HG02973 (cell line): ENCODE measurements at regions not wholly inside any gene's neighbourhood (a gene's known extent, or its start where the extent isn't known, plus 50 kb on each side); places are given as distances from the start of the nearest gene placed in this dataset.
"Not testable (repeated sequence)": the region's sequence is repeated elsewhere in the genome, so short reads cannot be mapped to it uniquely, and the experiment has no call there.

Source experiments
- ATAC-seq: cut with Tn5 transposase; IDR thresholded peaks from one replicate; pipeline ENCODE4 v1.9.1; 2021; ENCODE audit warnings: moderate library complexity; ENCODE audit not compliant: unreplicated experiment

DNA sequence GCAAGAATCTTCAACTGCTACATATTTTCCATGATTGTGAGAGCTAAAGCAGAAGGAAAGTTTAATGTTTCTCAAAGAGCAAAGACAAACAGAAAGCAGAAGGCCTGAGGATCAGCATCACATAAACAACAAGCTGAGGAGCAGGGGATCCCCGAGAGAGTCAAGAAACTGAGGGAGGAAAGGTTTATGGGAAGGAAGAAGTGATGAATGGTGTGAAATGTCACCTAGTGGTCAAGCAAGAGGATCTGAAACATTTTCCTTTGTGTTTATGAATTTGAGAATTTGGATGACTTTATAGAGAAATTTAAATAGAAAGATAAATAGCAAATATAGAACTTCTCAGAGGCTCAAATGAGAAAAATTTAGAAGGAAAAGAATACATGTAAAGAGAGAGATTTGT lies 481.9 kb downstream of the CHSY3 start:
- ATAC-seq, result no peak

DNA sequence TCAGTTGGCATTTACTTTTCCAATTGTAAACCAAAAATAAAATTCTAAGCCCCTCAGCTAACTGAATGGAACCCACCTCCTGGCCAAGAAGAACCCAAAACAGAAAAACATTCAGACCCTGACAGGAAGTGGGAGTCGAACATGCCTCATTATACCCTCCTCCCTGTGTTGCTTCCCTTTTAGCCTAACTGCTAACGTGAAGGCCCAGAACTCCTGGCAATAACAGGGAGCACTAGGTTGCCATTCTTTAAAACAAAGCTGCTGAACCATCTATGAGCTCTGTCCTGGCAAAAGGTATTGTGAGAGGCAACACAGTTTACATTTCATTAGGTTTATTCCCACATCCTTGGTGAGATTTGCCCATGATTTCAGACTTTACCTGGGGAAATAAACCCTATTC lies 481.4 kb downstream of the CHSY3 start:
- ATAC-seq, result no peak

DNA sequence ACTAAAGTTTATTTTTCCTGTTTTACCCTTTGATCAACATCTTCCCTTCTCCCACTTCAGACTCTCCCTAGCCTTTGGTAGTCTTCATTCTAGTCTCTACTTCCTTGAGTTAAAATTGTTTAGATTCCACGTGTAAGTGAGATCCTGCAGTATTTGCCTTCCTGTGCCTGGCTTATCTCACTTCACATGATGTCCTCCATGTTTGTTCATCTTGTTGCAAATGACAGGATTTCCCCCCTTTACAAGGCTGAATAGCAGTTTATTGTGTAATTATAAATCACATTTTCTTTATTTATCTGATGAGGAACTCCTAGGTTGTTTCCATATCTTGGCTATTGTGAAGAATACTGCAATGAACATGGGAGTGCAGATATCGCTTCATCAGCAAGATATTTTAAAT lies 461.7 kb downstream of the CHSY3 start:
- no peak for ATAC-seq

DNA sequence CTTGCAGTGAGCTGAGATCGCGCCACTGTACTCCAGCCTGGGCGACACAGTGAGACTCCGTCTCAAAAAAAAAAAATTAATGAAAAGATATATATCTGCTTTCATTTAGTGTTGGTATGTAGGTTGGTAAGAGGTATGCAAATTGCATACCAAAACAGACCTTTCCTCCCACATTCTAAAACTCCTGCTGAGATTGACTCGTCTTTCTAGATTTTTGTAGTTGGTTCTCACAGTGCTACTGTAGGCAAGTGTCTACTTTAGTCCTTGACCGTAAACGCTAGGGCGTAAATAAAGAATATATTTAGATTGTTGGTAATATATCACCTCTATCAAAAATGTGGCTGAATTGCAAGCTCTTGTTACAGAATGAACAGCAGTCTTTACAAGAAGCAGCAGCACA lies 445.9 kb downstream of the CHSY3 start:
- no peak for ATAC-seq

DNA sequence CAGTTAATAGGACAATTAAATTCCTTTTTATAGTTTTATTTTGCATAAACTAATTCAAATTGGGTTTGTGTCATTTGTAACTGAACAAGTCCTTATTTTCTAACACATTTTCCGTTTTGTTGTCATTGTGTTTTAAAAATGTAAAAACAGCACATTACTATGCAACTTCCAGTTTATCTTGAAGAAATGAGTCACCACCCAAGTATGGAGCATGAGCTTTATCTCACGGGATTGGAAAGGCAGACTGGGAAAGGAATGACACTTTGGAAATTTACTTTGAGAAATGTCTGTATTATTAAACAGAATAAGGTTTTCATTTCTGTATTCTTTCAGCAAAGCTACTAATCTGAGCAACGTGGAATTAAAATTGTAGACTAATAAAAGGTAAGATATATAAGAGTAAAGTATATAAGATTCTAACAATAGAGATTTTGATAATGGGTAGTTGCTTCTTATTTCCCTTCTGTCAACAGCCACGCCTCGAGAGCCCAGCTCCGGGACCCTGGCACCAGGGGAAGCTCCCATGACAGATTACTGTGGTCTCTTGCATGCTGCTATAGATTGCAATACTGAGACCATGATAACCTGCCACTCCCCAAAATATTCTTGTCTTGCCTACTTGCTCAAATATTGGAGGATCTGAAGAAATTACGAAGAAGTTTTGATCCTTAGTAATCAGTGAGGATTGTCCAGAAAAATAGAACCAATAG lies 433.1 kb downstream of the CHSY3 start:
- ATAC-seq, result no peak

DNA sequence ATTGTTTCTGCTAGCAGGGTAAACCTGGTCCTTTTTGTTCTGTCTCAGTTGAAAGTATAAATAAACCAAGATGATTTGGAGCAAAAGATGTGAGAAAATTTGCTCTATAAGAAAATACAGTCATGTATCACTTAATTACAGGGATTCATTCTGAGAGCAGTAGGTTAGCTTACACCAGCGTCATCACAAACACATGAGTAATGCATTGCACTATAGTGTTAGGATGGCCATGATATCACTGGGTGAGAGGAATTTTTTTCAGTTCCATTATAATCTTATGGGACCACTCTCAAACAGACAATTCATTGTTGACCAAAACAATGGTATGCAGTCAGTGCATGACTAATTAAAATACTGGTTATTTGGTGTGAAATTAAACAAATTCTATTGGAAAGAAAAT lies 430.9 kb downstream of the CHSY3 start:
- no peak for ATAC-seq

DNA sequence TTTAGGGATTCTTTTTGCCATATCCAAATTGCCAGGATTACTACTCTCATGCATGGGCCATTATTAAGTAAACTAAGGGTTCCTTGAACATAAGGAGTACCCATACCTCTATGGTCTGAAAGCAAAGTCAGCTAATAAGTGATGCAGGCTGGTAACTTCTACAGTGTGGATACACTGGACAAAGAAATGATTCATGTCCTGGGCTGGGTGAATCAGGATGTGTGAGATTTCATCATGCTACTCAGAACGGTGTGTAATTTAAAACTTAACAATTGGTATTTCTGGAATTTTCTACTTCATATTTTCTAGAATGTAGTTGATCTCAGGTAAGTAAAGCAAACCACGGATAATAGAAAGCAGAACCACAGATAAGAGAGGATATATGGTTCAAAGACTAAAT lies 428.8 kb downstream of the CHSY3 start:
- no peak for ATAC-seq

DNA sequence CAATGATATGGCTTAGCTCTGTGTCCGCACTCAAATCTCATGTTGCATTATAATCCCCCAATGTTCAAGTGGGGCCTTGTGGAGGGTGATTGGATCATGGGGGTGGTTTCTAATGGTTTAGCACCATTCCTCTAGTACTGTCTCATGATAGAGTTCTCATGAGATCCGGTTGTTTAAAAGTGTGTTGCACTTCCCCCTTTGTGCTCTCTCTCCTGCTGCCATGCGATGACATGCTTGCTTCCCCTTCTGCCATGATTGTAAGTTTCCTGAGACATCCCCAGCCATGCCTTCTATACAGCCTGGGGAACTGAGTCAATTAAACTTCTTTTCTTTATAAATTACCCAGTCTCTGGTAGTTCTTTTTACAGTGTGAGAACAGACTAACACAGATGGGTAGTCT lies 427.1 kb downstream of the CHSY3 start:
- ATAC-seq, result no peak

DNA sequence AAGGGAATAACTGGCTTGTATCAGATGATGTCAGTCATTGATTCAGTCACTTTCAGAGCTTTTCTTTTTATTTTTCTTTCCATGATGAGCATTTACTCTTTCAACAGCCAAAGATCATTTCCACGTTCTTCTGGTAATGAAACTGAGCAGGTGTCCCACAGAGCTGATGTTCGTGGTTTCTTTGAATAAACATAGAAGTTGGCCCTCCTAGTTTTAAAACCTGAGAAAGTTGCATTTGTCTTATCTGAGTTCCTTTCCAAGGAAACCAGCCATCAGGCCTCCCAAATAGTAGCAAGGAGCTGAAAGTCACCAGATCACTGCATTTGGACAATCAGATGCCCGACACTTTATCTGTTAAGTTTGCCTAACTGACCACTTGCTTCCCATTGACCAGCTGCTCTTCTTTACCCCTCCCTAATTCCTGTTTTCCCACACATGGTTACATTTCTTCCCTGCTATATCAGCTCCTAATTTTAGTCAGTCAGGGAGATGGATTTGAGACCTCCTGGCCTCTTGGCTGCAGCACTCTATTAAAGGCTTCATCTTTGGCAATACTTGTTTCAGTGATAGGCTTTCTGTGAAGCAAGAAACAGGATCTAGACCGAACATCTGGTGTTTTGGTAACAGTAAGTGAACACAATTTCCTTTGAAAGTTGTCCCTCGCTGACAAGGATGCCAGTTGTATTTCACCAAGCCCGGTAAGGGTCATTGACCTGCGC lies 420.8 kb downstream of the CHSY3 start:
- no peak for ATAC-seq

DNA sequence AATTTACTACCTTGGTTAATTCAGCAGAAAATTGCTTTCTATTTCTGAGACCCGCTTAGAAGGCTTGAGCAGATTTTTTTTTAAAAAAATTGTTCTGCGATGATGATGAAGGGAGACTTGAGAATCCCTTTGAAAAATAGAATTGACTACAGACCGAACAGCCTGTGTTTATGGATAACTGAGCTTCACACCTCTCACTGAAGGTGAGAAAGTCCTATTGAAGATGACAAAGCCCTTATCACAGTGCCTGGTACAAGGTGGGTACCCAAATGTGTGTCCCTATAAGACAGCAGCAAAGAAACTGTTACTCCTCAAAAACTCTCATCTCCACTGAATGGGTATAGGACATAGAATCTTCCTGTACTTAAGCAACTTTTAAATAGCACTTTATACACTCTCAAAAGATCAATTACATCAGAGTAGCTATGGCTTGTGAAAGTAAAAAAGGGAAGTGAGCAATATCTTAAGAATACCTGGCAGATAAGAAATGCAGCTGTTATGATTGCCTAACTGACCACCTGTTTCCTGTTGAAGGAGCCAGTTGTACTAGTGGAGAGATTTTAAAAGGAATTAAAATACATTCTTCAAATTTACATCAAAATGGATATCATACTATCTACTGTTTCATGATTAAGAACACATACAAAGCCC lies 419.7 kb downstream of the CHSY3 start:
- ATAC-seq, result peak; percentile 100

DNA sequence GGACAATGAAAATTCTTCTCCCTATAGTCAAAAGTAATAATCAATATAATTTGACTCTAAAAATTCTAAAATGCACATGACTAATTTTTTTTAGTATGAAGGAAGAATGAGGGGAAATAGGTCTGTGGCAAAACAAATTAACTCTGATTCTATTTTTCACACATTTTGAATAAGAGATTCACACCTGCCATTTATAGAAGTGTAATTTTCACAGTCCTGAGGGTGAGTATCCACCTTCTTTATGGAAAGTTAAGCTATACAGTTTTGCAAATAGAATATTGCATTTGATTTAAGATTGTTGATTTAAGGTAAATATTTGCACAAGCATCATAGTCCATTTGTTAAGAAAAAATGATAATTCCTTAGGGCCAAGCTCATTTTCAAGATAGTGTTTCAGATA lies 417.7 kb downstream of the CHSY3 start:
- ATAC-seq, result no peak

DNA sequence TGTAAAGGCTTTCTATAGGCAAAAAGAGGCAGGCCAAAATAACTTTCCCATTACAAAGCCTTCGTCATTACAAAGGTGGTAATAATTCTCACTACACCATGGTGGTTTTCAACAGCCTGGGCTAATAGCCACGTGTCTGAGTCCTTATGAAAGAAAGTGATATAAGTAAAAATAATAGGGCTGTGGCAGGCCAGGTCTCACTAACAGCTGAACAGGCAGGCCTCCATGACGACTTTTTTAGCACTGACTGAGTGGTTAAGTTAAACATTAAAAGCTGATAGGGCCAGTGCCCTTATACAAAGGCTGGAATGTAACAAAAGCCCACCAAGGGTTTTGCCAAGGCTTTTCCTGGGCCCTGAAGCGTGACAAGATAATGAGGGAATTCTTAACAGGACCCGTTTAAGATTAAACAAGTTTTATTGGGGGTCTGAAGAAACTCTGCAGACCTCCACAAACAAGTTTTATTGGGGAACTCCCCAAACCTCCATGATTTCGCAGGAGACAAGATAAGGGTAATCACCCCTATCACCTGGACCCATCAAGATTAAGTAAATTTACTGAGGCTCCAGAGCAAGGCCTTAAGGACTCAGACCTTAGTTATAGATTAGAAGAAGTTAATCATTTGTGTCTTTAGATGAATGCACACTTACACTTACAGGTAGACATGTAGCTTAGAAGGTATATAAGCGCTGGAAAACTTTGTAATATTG lies 412.9 kb downstream of the CHSY3 start:
- peak; percentile 66 for ATAC-seq

DNA sequence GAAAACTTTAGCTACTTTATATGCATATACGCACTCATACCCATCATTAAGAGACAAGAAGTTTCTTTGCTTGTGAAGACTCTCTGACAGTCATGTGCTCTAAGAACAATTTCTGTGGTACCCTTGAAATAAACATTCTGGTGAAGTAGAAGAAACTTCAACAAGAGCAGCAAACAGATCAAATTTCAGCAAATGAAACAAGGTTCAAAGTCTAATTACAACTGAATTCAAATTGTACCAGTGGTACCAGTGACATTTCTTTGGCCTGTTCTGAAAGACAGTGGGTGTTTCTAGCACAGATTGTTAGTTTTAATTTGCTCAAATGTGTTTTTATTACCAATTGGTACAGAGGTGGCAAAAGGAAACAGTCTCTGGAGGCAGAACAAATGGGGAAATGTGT lies 391.0 kb downstream of the CHSY3 start:
- no peak for ATAC-seq

DNA sequence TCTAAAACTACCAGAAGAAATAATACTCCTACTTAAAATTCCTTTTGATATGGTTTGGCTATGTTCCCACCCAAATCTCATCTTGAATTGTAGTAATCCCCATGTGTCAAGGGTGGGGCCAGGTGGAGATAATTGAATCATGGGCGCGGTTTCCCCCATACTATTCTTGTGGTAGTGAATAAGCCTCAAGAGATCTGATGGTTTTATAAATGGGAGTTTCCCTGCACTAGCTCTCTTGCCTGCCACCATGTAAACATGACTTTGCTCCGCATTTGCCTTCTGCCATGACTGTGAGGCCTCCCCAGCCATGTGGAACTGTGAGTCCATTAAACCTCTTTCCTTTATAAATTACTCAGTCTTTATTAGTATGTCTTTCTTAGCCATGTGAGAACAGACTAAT lies 390.5 kb downstream of the CHSY3 start:
- ATAC-seq, result not testable (repeated sequence)

DNA sequence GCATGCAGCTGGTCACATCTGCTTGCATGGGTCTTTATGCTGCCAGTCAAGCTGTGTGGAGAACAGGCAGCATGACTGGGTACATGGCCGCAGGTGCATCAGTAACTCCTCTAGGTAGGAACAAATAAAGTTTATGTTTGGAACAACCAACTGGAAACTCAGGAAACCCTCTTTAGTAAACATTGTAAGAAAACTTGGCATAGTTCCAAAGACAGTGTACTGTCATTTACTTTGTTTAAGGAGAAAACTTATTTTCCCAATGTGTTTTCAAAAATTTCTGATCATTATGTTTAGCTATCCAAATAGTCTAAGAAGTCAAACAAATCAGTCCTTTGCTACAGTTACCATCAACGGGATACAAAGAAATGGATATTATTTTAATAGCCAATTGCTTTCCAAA lies 386.0 kb downstream of the CHSY3 start:
- ATAC-seq, result no peak

DNA sequence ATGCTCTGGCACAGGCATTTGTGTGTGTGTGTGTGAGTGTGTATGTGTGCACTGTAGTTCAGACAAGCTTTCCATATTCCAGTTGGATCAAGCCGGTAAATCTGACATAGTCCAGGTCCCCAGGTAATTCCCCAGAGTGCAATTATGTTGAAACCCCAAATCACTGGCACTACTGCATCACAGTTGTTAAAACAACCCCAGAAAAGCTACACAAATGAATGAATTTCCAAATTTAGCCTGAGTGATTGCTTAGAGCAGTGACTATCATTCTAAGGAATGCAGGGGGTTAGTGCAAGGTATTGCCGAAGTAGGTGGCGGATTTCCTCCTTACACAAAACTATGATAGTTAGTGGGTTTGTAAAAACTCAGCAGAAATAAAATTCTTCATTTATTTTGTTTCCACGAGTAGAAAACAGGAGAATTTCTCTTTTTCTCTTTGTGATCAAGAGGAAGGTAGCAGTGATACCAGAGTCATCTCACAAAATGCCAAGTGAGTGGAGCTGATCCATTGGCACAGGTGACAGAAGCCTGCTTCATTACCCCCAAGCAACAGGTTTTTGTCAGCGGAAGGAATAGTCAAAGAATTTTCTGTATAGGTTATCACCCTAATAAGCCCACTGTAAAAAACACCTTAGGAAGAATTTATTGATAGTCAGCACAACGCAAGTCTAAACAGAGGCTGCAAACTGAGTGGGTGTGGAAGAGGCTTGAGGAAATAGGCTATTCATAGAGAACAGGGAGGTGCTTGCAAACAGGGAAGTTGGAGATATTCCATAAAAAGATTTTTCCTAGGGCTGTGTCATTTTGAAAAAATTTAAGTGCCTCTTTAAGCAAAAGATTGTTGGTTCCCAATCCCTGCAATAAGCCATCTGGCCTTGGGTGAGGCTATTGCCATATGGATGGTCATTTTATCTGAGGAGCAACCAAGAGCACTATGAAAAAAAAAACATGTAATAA lies 385.1 kb downstream of the CHSY3 start:
- ATAC-seq, result no peak

DNA sequence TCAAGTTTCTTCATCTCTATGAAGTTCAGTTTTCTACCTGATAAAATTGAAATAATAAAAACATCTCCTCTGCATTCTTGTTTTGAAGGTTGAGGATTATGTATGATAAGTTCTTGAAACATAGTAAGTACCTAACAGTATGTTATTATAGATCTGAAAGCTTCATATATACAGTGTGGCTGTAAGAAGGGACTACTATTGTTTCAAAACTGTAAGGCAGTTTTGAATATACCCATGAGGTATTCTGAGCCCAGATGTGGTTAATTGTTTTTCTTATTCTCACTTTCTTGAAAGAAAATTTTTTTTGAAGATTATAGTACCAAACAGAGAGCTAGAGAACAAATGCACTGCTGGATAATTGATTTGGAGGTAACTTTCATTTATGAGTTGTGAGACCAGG lies 383.2 kb downstream of the CHSY3 start:
- ATAC-seq, result no peak

DNA sequence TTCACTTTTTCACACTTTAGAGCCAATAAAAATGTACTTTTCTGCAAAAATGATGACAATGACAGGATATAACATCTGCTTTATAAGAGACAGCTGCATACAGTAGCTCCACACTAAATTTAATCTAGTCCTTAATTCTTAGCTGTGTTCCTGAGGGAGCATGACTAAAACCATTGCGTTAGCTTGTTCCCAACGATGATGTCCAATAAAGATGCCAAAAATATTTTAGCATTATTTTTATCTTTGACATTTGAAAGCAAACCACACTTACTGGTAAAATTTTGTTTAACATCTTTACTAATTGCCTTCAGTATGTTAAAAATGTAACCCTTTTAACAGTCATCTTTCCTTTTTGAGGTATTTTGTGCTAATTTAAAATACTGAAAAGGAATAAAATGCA lies 382.7 kb downstream of the CHSY3 start:
- no peak for ATAC-seq

DNA sequence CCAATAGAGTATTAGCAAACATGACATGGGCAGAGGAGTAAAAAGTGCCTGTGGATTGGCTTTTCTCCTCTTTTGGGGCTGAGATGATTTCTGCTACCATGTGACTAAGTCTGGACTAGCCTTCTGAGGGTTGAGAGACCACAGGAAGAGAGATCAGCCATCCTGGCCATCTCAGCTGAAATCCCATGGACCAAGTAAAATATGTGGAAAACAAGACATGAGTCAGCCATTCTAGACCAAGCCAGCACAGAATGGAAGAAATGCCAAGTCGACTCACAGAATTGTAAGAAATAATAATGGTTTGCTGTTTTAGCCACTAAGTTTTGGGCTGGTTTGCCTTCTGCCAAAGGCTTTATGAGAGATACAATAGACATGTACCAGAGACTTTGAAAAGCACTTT lies 377.8 kb downstream of the CHSY3 start:
- no peak for ATAC-seq

DNA sequence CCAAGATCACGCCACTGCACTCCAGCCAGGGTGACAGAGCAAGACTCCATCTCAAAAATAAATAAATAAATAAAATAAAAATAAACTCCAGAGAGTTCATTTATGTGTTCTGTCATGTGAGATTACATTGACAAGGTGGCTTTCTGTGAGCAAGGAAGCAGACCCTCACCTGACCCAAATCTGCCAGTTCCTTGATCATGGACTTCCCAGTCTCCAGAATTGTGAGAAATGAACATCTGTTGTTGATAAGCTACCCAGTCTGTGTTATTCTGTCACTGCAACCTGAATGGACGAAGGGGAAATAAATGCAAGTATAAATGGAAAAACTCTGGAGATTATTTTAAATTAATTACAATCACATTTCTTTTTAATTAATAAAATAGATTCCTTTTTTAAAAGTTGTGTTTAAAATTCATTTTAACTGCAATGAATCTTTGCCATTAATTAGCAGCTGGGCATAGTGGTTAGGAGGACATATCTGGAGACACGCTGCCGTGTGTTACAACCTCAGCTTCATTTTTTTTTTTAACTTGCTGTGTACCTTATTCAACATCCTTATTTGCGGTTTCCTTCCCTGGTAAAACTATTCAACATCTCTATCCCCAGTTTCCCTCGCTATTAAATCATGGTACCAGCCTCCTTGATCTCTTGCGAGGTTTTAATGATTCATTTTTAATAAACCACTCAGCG lies 376.4 kb downstream of the CHSY3 start:
- no peak for ATAC-seq
